Right cardiac atrium (tissue), 5 donors: ENCODE measurements at regions not wholly inside any gene's neighbourhood (a gene's known extent, or its start where the extent isn't known, plus 50 kb on each side); places are given as distances from the start of the nearest gene placed in this dataset.

Experiments
- ATAC-seq, 2 donors: fragments of 200-7000 bp; cut with Tn5 transposase; one replicate each; pipeline versions ENCODE4 v1.8.0 to v1.9.1; 2020; ENCODE audit warnings: moderate library complexity in 2 of 2, mild to moderate bottlenecking in 1 of 2
- DNase-seq, 3 donors: peaks; one replicate each; pipeline ENCODE4 v3.0.0-alpha.2; 2020
- H3K27ac ChIP-seq: one replicate; pipeline ENCODE4 v1.5.1; 2013; ENCODE audit warnings: mild to moderate bottlenecking, low read length, control low read depth, moderate library complexity
- H3K27me3 ChIP-seq: one replicate; pipeline ENCODE4 v1.6.1; 2013; ENCODE audit not compliant: control insufficient read depth, insufficient read depth
- H3K4me1 ChIP-seq: one replicate; pipeline ENCODE4 v1.6.1; 2013; ENCODE audit warnings: low read length; ENCODE audit not compliant: control insufficient read depth, insufficient read depth
- H3K4me3 ChIP-seq: one replicate; pipeline ENCODE4 v1.5.1; 2013; ENCODE audit warnings: low read length, control low read depth
- H3K9me3 ChIP-seq: one replicate; pipeline ENCODE4 v1.6.1; 2013; ENCODE audit warnings: low read length; ENCODE audit not compliant: control insufficient read depth
- WGBS: extraction: QIAGEN DNeasy Blood & Tissue Kit; methylation state at CpG from one replicate; pipeline ENCODE4 v1.1.7; 2013; 5-methylcytosine and 5-hydroxymethylcytosine counted together
- intact Hi-C, 4 donors: fragments of 100-400 bp; cut with DNase I; formaldehyde crosslinking; loops; one replicate each; pipeline versions ENCODE4 v1.11.0 to v1.14.0; 2022 to 2023
- donor health status: healthy with polysubstance abuse.
- donor health status: DM: no; HTN: yes; CAD: no.
- donor health status: DM: no; HTN: no; CAD: no.
- donor health status: DM: no; HTN: yes; CAD: no; lungs with severe emphysema.
- donor health status: DM: yes; HTN: yes; CAD: no.

GRCh38 chr12:67498991-67499390, 149.6 kb upstream of the DYRK2 start:
- no peak for DNase-seq
- WGBS = 48% methylated on average over 1 of the region's 1 CpG
- Histone ChIP-seq H3K27ac (no peak overlapping the region), H3K27me3 (no peaks in the 10 kb centered on the region), H3K4me1 (no peaks in the 10 kb centered on the region), H3K9me3 (no peaks in the 10 kb centered on the region), H3K4me3 (no peak overlapping the region)
- ATAC-seq = no peak
- intact Hi-C loops = no loop called here

GRCh38 chr12:67501362-67501761, 147.2 kb upstream of the DYRK2 start:
- intact Hi-C loops = no loop called here
- WGBS = 49% methylated on average over 2 of the region's 2 CpGs
- Histone ChIP-seq H3K27ac (no peak overlapping the region), H3K4me3 (no peak overlapping the region), H3K9me3 (no peaks in the 10 kb centered on the region), H3K4me1 (no peaks in the 10 kb centered on the region), H3K27me3 (no peaks in the 10 kb centered on the region)
- ATAC-seq (no peak), DNase-seq (no peak)

- WGBS = 67% methylated on average over 1 of the region's 1 CpG
- Histone ChIP-seq H3K9me3 (no peaks in the 10 kb centered on the region), H3K27ac (no peak overlapping the region), H3K4me3 (no peak overlapping the region), H3K27me3 (no peaks in the 10 kb centered on the region), H3K4me1 (no peaks in the 10 kb centered on the region)
- intact Hi-C loops = no loop called here
- ATAC-seq (no peak), DNase-seq (no peak)
Measured at GRCh38 chr12:67504026-67504425, 144.5 kb upstream of the DYRK2 start.

GRCh38 chr12:67506739-67507138, 141.8 kb upstream of the DYRK2 start:
- H3K4me3 ChIP-seq = no peak overlapping the region
- 57% methylated on average over 3 of the region's 3 CpGs for WGBS
- H3K27me3 ChIP-seq = no peaks in the 10 kb centered on the region
- no peak for ATAC-seq
- DNase-seq = no peak
- no peak overlapping the region for H3K27ac ChIP-seq
- intact Hi-C loops = no loop called here
- no peaks in the 10 kb centered on the region for H3K4me1 ChIP-seq
- no peaks in the 10 kb centered on the region for H3K9me3 ChIP-seq

- H3K4me3 ChIP-seq = no peak overlapping the region
- H3K4me1 ChIP-seq = no peaks in the 10 kb centered on the region
- DNase-seq = no peak
- no peak for ATAC-seq
- H3K27me3 ChIP-seq = no peaks in the 10 kb centered on the region
- WGBS = 86% methylated on average over 1 of the region's 1 CpG
- H3K27ac ChIP-seq = no peak overlapping the region
- H3K9me3 ChIP-seq = no peaks in the 10 kb centered on the region
- intact Hi-C loops = no loop called here
Measured at GRCh38 chr12:67508830-67509229, 139.7 kb upstream of the DYRK2 start.

- Histone ChIP-seq H3K4me3 (no peak overlapping the region), H3K27ac (no peak overlapping the region), H3K9me3 (no peaks in the 10 kb centered on the region), H3K4me1 (no peaks in the 10 kb centered on the region), H3K27me3 (no peaks in the 10 kb centered on the region)
- intact Hi-C loops = no loop called here
- DNase-seq = no peak
- ATAC-seq = no peak
- WGBS = 53% methylated on average over 4 of the region's 4 CpGs
Measured at GRCh38 chr12:67509666-67510386, 138.7 kb upstream of the DYRK2 start.

- Histone ChIP-seq H3K4me3 (no peak overlapping the region), H3K27ac (no peak overlapping the region), H3K27me3 (no peaks in the 10 kb centered on the region), H3K9me3 (no peaks in the 10 kb centered on the region), H3K4me1 (no peaks in the 10 kb centered on the region)
- ATAC-seq (no peak), DNase-seq (no peak)
- intact Hi-C loops = no loop called here
Measured at GRCh38 chr12:67512061-67512460, 136.5 kb upstream of the DYRK2 start.

- Histone ChIP-seq H3K4me1 (no peaks in the 10 kb centered on the region), H3K27me3 (no peaks in the 10 kb centered on the region), H3K27ac (no peak overlapping the region), H3K9me3 (no peaks in the 10 kb centered on the region), H3K4me3 (no peak overlapping the region)
- no peak for ATAC-seq
- 82% methylated on average over 3 of the region's 3 CpGs for WGBS
- intact Hi-C loops = no loop called here
- no peak for DNase-seq
Measured at GRCh38 chr12:67514502-67514901, 134.0 kb upstream of the DYRK2 start.

- WGBS = 79% methylated on average over 10 of the region's 10 CpGs
- no peak overlapping the region for H3K27ac ChIP-seq
- no peak overlapping the region for H3K4me3 ChIP-seq
- DNase-seq (no peak), ATAC-seq (no peak)
- no peaks in the 10 kb centered on the region for H3K9me3 ChIP-seq
- H3K4me1 ChIP-seq = no peaks in the 10 kb centered on the region
- H3K27me3 ChIP-seq = no peaks in the 10 kb centered on the region
- intact Hi-C loops = no loop called here
Measured at GRCh38 chr12:67515679-67516340, 132.7 kb upstream of the DYRK2 start.

- WGBS = 55% methylated on average over 16 of the region's 16 CpGs
- Histone ChIP-seq H3K4me1 (no peaks in the 10 kb centered on the region), H3K4me3 (no peak overlapping the region), H3K27me3 (no peaks in the 10 kb centered on the region), H3K9me3 (no peaks in the 10 kb centered on the region), H3K27ac (no peak overlapping the region)
- peak in 1 of 2 donors; percentile 65 for ATAC-seq
- peak in 2 of 3 donors; percentile 11 to 42 for DNase-seq
- intact Hi-C loops = no loop called here
Measured at GRCh38 chr12:67517181-67517887, 131.2 kb upstream of the DYRK2 start.
